OCI-LY1 (cell line): ENCODE measurements at regions not wholly inside any gene's neighbourhood (a gene's known extent, or its start where the extent isn't known, plus 50 kb on each side); places are given as distances from the start of the nearest gene placed in this dataset.

ENCODE experiments used
- CTCF ChIP-seq: fragments of 200-600 bp; sonication (generic), shearing (Covaris generic); IDR thresholded peaks from 2 replicates; pipeline ENCODE4 v1.5.1; 2017; ENCODE audit warnings: mild to moderate bottlenecking, antibody characterized with exemption, low read length, moderate library complexity, mixed read lengths
- EZH2 ChIP-seq: fragments of 200-600 bp; sonication (generic), shearing (Covaris generic); IDR thresholded peaks from 2 replicates; pipeline ENCODE4 v1.8.0; 2017; ENCODE audit warnings: borderline replicate concordance, mixed run types, mild to moderate bottlenecking, antibody characterized with exemption, low read length, moderate library complexity, mixed read lengths

GRCh38 chr16:8187782-8188372 lies 402.4 kb downstream of the TMEM114 start:
- TF ChIP-seq CTCF (no peak), EZH2 (no peak)
